NCI-H748 (cell line): ENCODE measurements at regions not wholly inside any gene's neighbourhood (a gene's known extent, or its start where the extent isn't known, plus 50 kb on each side); places are given as distances from the start of the nearest gene placed in this dataset.
"Not testable (repeated sequence)": the region's sequence is repeated elsewhere in the genome, so short reads cannot be mapped to it uniquely, and the experiment has no call there.

ENCODE experiments used
- DNase-seq: peaks from one replicate; lab custom pipeline; 2025; ENCODE audit not compliant: unreplicated experiment; lab: John Stamatoyannopoulos, UW

DNA sequence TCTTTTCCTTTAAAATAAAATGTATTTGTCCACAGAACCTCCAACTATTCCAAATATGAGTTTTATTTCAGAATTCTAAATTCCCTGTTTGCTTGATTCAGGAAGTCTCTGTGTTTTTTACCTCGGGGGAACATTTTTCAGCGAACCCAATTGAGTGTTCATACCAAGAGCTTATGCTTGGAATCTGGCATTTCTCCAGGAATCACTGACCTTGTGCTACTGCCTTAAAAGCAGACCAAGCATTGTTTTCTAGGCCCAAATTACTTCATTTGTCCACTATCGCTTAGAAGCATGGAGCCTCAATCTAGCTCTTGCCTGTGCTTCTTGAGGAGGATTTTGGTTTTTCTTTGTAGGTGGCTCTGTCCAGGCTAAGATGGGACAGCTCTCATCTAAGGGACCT, 59.4 kb downstream of the EBLN1 start:
- DNase-seq = peak; percentile 8

GRCh38 chr10:22156750-22157149, 61.1 kb downstream of the EBLN1 start:
- DNase-seq = no peak

DNA sequence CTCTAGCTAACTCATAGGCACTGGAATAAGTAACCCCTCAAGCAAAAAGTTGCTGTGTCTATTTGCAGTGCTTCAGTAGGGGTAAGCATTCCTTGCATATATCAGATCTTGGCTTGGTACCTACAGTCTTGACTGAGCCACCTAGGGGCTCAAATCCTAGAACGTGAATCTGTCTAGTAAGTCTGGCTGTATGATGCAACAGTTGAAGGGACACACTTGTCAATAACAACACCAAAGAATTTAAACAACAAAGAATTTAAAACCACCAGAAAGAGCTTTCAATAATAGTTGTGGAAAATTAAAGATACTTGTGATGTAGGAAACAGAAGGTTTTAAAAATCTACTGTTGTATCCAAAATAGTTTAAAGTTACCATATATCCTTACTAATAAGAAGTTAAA, 65.4 kb downstream of the EBLN1 start:
- DNase-seq = no peak

DNA sequence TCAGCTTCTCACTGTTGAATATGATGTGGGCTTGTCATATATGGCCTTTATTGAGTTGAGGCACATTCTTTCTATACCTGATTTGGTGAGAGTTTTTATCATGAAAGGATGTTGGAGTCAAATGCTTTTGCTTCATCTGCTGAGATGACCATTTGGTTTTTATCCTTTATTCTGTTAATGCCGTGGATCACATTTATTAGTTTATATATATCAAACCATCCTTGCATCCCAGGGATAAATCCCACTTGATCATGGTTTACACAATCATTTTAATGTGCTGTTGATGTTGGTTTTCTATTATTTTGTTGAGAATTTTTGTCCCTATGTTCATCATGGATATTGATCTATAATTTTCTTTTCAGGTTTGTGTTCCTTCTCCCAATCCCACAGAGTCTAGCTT, 67.0 kb downstream of the EBLN1 start:
- DNase-seq = no peak

DNA sequence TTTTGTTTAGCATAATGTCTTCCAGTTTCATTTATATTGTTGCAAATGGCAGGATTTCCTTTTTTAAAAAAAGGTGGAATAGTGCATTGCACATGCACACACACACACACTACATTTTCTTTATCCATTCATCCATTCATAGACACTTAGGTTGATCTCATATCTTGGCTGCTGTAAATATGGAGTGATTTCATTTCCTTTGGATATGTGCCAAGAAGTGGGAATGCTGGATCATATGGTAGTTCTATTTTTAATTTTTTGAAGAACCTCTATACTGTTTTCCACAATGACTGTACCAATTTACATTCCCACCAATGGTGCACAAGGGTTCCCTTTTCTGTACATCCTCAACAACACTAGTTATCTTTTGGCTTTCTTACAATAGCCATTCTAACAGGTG, 68.9 kb downstream of the EBLN1 start:
- no peak for DNase-seq

GRCh38 chr10:22145873-22146272, 71.9 kb downstream of the EBLN1 start:
- not testable (repeated sequence) for DNase-seq

DNA sequence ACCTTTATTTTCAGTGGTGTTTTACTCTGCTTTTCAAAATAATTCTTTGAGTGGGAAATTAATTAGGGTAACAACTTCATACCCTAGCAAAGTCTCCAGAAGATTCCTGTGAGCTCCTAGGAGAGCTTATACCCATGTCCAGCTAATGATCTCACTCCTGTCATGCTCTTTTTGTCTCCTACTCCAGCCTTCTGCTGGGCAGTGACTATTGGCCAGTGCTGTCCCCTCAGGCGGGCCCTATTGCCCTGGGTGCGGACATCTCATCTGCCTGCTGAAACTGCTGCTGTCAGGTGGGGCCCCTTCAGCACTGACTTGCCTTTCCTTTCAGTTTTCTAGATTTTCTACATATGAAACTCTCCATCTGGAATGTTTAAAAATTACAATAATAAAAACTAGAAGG, 80.3 kb downstream of the EBLN1 start:
- DNase-seq = no peak

DNA sequence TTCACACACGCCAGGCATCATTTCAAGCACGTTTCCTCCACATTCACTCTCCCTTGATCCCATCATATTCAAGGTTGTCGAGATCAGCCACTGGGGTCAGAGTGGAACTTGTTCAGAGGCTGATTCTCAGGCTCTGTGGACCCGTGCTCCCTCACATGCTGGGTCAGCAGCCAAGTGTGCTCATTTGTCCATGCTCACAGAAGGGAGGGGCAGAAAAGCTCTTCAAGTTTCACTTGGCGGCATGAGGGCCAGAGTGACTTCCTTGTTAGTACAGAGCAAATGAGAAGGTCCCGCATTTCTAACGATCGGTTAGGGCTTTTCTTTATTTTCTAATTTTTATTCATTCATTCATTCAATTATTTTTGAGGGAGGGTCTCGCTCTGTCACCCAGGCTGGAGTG, 82.2 kb downstream of the EBLN1 start:
- DNase-seq = no peak

DNA sequence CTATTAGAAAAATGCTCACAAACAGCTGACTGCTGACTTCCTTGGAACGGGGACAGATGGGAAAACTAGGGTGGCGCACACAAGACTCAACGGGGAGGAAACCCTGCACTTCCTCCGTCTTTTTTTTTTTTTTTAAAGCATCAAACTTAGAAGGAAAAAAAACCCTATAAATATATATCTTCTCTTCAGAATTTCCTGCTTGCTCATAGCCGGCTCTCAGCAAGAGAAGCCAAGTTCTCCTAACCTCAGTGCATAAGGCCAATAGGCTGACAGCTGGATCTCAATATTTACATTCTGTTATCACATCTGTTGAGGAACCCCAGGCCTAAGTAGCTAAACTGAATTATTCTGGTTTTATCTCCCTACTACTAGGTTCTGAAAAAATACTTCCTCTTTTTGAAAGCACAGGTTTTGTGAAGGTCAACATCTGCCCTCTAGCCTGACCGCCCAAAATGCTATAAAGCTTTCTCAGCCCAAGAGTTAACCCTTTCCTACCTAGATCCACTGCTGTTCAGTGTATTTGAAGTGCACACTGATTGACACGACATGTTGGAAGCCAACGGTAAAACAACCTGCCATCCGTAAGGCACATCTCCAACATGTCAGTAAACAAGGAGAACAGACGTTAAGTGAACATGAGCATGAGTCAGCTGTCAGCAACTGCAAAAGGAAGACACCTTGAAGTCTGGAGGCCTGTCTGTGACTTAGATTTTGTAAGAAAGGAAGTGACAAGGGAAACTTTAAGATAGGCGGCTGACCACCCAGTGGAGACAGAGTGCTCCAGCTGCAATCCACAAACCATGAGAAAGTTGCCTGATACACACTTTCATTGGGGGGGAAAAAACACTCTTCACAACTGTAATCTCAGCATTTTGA, 83.8 kb downstream of the EBLN1 start:
- DNase-seq = no peak

DNA sequence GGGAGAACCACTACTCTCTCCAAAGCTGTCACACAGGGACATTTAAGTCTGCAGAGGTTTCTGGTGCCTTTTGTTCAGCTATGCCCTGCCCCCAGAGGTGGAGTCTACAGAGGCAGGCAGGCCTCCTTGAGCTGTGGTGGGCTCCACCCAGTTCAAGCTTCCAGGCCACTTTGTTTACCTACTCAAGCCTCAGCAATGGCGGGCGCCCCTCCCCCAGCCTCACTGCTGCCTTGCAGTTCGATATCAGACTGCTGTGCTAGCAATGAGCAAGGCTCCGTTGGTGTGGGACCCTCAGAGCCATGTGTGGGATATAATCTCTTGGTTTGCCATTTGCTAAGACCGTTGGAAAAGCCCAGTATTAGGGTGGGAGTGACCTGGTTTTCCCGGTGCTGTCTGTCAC, 87.0 kb downstream of the EBLN1 start:
- not testable (repeated sequence) for DNase-seq

GRCh38 chr10:22129612-22130011, 88.2 kb downstream of the EBLN1 start:
- DNase-seq = not testable (repeated sequence)

DNA sequence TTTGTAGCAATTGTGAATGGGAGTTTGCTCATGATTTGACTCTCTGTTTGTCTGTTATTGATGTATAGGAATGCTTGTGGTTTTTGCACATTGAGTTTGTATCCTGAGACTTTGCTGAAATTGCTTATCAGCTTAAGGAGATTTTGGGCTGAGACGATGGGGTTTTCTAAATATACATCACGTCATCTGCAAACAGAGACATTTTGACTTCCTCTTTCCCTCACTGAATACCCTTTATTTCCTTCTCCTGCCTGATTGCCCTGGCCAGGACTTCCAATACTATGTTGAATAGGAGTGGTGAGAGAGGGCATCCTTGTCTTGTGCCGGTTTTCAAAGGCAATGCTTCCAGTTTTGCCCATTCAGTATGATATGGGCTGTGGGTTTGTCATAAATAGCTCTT, 96.6 kb downstream of the EBLN1 start:
- not testable (repeated sequence) for DNase-seq

- DNase-seq = not testable (repeated sequence)
Measured at GRCh38 chr10:22120072-22120471, 97.7 kb downstream of the EBLN1 start.

DNA sequence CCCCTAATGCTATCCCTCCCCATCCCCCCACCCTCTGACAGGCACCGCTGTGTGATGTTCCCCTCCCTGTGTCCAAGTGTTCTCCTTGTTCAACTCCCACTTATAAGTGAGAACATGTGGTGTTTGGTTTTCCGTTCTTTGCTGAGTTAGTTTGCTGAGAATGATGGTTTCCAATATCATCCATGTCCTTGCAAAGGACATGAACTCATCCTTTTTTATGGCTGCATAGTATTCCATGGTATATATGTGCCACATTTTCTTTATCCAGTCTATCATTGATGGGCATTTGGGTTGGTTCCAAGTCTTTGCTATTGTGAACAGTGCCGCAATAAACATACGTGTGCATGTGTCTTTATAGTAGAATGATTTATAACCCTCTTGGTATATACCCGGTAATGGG, 98.2 kb downstream of the EBLN1 start:
- not testable (repeated sequence) for DNase-seq

DNA sequence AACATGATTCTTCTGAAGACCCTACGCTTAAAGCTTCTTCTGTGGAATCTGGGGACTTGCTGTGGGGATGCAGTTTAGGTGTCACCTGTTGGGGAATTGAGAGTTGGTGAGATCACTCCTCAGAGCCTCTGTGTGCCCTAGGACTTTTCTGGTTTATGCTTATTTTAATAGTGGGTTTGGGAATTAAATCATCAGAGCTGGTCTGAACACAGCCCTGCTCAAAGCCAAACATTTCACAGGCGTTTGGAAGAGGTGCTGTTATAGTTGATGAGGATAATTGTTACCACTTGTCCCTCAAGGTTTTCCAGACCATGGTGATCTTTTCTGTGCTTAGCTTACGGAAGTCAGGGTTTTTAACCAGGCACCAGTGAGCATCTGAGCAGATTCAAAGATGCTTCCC, 106.1 kb downstream of the EBLN1 start:
- no peak for DNase-seq

- DNase-seq = no peak
Measured at GRCh38 chr10:22111260-22111659, 106.6 kb downstream of the EBLN1 start.

DNA sequence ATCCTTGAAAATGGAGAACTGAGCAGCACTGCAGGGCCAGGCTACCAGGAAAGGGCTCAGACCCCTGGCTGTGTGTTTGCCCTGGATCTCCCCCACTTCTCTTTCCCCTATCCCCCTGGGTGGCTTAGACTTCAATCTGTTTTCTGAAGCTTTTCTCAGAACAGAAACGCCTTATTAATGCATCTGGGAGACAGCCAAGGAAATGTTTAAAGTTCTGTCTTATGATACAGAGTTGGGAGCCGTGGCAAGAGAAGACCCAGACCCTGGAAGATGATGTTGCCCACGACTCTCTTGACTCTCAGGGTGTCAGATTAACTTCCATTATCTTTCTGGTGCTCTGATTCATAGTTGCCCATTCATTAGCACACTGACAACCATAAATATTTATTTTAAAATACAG, 107.1 kb downstream of the EBLN1 start:
- no peak for DNase-seq

DNA sequence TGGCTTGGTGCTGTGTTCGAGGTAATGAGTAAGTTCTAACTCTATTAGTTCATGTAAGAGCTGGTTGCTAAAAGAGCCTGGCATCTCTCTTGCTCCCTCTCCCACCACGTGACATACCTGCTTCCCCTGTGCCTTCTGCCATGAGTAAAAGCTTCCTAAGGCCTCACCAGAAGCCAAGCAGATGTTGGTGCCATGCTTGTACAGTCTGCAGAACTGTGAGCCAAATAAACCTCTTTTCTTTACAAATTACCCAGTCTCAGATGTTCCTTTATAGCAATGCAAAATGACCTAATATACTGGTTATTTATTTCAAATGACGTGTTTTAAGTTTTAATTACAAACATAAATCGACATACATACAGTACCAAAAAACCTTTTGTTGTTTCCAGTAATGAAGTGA, 101.7 kb upstream of the DNAJC1 start:
- DNase-seq = no peak

DNA sequence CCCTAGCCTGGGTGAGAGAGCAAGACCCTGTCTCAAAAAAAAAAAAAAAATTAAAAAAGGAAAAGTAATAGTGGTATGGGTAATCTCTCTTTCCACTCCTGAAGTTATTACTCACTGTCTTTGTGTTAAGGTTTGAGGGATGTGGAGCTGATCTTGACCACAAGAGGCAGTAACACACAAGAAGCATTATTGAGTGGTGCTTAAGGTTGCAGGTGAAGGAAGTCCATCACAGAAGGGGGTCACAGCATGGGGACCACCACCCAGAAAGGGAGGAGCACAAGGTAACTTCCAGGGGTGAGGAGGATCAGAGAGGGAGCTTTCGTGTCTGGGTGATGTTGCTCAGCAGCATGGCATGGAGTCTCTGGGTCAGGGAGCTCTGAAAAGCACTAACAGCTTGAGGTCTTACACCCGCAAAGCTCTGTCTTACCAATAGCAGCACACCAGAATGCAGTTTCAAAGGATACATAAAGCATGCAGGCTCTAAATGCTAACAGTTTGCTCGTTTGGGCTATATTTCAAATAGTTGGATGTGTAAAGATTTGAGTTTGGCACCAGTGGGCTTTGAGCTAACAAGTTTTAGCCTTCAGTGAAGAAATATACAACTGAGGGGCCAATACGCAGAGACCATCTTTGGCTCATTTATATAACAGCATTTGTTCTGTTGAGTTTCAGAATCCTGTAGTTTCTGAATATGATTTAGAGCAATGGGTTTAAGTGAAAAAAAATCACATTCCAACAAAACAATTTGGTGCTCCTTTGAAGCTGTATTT, 100.4 kb upstream of the DNAJC1 start:
- DNase-seq = peak; percentile 3

GRCh38 chr10:22097696-22098095, 94.2 kb upstream of the DNAJC1 start:
- DNase-seq = no peak

DNA sequence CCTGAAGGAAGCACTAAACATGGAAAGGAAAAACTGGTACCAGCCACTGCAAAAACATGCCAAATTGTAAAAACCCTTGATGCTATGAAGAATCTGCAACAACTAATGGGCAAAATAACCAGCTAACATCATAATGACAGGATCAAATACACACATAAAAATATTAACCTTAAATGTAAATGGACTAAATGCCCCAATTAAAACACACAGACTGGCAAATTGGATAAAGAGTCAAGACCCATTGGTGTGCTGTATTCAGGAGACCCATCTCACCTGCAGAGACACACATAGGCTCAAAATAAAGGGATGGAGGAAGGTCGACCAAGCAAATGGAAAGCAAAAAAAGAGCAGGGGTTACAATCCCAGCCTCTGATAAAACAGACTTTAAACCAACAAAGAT, 87.7 kb upstream of the DNAJC1 start:
- not testable (repeated sequence) for DNase-seq

DNA sequence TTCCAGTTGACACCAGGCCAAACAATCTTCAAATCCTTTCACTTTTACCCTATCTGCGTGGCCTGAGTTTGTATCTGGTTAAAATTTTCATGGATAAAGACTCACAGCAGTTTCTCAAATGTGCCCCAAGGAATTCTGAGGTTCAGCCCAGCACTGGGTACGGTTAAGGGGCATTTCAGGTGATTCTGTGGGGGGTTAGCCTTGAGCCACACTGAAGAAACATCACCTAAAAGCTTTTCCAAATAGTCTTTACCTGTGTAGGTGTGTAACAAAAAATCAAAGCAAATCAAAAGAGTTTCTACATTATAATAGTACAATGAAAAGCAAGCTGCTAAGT, 83.8 kb upstream of the DNAJC1 start:
- no peak for DNase-seq
